22Rv1 (cell line): ENCODE measurements at regions not wholly inside any gene's neighbourhood (a gene's known extent, or its start where the extent isn't known, plus 50 kb on each side); places are given as distances from the start of the nearest gene placed in this dataset.
"Not testable (repeated sequence)": the region's sequence is repeated elsewhere in the genome, so short reads cannot be mapped to it uniquely, and the experiment has no call there.

Experiments used
- H3K27ac ChIP-seq: fragments of 450-650 bp; 2 replicates; pipeline ENCODE4 v1.5.1; 2017
- CTCF ChIP-seq: fragments of 450-650 bp; IDR thresholded peaks from 2 replicates; pipeline ENCODE4 v1.5.1; 2017; ENCODE audit warnings: mild to moderate bottlenecking
- ZFX ChIP-seq: fragments of 450-650 bp; IDR thresholded peaks from 2 replicates; pipeline ENCODE4 v1.6.1; 2017; ENCODE audit warnings: antibody characterized with exemption, borderline replicate concordance

GRCh38 chr11:91005458-91005857 is 782.6 kb upstream of the CHORDC1 start:
- no peak for TF ChIP-seq ZFX
- H3K27ac ChIP-seq: no peak overlapping the region

- H3K27ac ChIP-seq: no peak overlapping the region
- no peak for TF ChIP-seq CTCF
- no peak for TF ChIP-seq ZFX
These were observed 774.4 kb upstream of the CHORDC1 start for GRCh38 chr11:90997241-90997640.

- not testable (repeated sequence) for H3K27ac ChIP-seq
These were observed 749.3 kb upstream of the CHORDC1 start for GRCh38 chr11:90972159-90972558.

- no peak overlapping the region for H3K27ac ChIP-seq
- TF ChIP-seq ZFX (no peak), CTCF (no peak)
These were observed 725.1 kb upstream of the CHORDC1 start for GRCh38 chr11:90947930-90948329.

GRCh38 chr11:90930252-90930651 is 707.4 kb upstream of the CHORDC1 start:
- TF ChIP-seq ZFX (no peak), CTCF (no peak)
- H3K27ac ChIP-seq: no peak overlapping the region

GRCh38 chr11:90919332-90919731 is 696.5 kb upstream of the CHORDC1 start:
- TF ChIP-seq CTCF (no peak), ZFX (no peak)
- no peak overlapping the region for H3K27ac ChIP-seq

- H3K27ac ChIP-seq: no peak overlapping the region
- TF ChIP-seq CTCF: no peak
- no peak for TF ChIP-seq ZFX
These were observed 693.9 kb upstream of the CHORDC1 start for GRCh38 chr11:90916706-90917105.

GRCh38 chr11:90913131-90913668 is 690.4 kb upstream of the CHORDC1 start:
- TF ChIP-seq CTCF (no peak), ZFX (no peak)
- H3K27ac ChIP-seq: no peak overlapping the region

GRCh38 chr11:90912631-90913030 is 689.8 kb upstream of the CHORDC1 start:
- no peak overlapping the region for H3K27ac ChIP-seq
- TF ChIP-seq CTCF (no peak), ZFX (no peak)
